ENCODE measurements at regions not wholly inside any gene's neighbourhood (a gene's known extent, or its start where the extent isn't known, plus 50 kb on each side); places are given as distances from the start of the nearest gene placed in this dataset.

- Mint-ChIP-seq H3K4me3 (no peak overlapping the region), H3K27ac (no peak overlapping the region), H3K4me1 (peaks cover 26 to 27% of the 10 kb centered on the region in 2 experiments), H3K27me3 (ENCODE audit: low read depth) (no peaks in the 10 kb centered on the region; the same call in none of the 2 replicates), H3K36me3 (ENCODE audit: insufficient read depth in 1 of 3, low read depth in 3 of 3) (peaks cover 0 to 8% (median 3%) of the 10 kb centered on the region in 3 experiments; a peak in 5 of 7 replicates), H3K9me3 (peaks cover 4 to 8% of the 10 kb centered on the region in 2 experiments; a peak in 4 of 5 replicates)
- Histone ChIP-seq H3K4me1 (ENCODE audit: insufficient read depth, low read length) (peaks cover 3% of the 10 kb centered on the region; the same call in 1 of the 2 replicates), H2BK12ac (ENCODE audit: insufficient read length, low read depth, low read length) (no peak overlapping the region), H2BK20ac (ENCODE audit: low read depth, low read length, poor library complexity, severe bottlenecking) (no peak overlapping the region), H3T11ph (ENCODE audit: low read length) (no peak overlapping the region), H2AFZ (ENCODE audit: low read length) (no peak overlapping the region), H2BK5ac (ENCODE audit: insufficient read length, low read length) (no peak overlapping the region), H4K91ac (ENCODE audit: insufficient read length, low read depth, low read length) (no peak overlapping the region), H3K79me2 (ENCODE audit: insufficient read depth, low read length) (no peaks in the 10 kb centered on the region), H2BK120ac (ENCODE audit: low read depth, low read length, poor library complexity, severe bottlenecking) (no peak overlapping the region), H4K5ac (ENCODE audit: insufficient read length, low read depth, low read length) (no peak overlapping the region), H3K79me1 (ENCODE audit: insufficient read depth, low read depth, low read length, poor library complexity, severe bottlenecking) (no peaks in the 10 kb centered on the region), H3K9me3 (ENCODE audit: control insufficient read depth, low read depth, low read length) (no peaks in the 10 kb centered on the region), H3K23me2 (ENCODE audit: insufficient read length, low read depth, low read length, poor library complexity, severe bottlenecking) (no peaks in the 10 kb centered on the region), H3K27ac (ENCODE audit: insufficient read length, low read depth, low read length) (no peak overlapping the region), H3K14ac (ENCODE audit: insufficient read depth, low read length) (no peak overlapping the region), H3K9ac (ENCODE audit: extremely low read depth, insufficient read length, low read length) (no peak overlapping the region), H4K8ac (replicated peaks; ENCODE audit: insufficient read length, low read depth, low read length) (no peak overlapping the region), H4K20me1 (ENCODE audit: control insufficient read depth, insufficient read depth, insufficient read length) (no peaks in the 10 kb centered on the region), H3K56ac (ENCODE audit: insufficient read length, low read depth, low read length) (no peak overlapping the region), H3K4me2 (ENCODE audit: insufficient read depth, insufficient read length, low read length) (no peak overlapping the region), H3K4ac (ENCODE audit: low read depth, low read length) (no peak overlapping the region), H3K18ac (ENCODE audit: insufficient read length, low read depth, low read length) (no peak overlapping the region), H3K23ac (ENCODE audit: insufficient read length, low read depth, low read length) (no peak overlapping the region), H2BK15ac (ENCODE audit: low read depth, low read length) (no peak overlapping the region), H2AK5ac (ENCODE audit: insufficient read length, low read length) (no peak overlapping the region), H3K27me3 (ENCODE audit: insufficient read depth, low read length) (no peaks in the 10 kb centered on the region)
- no peak for TF ChIP-seq CTCF (conservative IDR thresholded peaks at IDR 0.05)
- no CpG with 5 or more reads among the region's 2 CpGs for WGBS (ENCODE audit: extremely low coverage, insufficient read length, low lambda C conversion rate)
- DNase-seq: no peak
Observed at GRCh38 chr10:123548770-123549169, 117.4 kb upstream of the GPR26 start.

All from H9 (cell line).